Body of pancreas (tissue), 4 donors: ENCODE measurements at regions not wholly inside any gene's neighbourhood (a gene's known extent, or its start where the extent isn't known, plus 50 kb on each side); places are given as distances from the start of the nearest gene placed in this dataset.

ENCODE experiments used
- ATAC-seq: fragments of 150-250 bp; one replicate; pipeline ENCODE4 v1.9.1; 2016
- DNase-seq, 4 donors: peaks; one replicate each; pipeline ENCODE4 v3.0.0-alpha.2; 2019
- H3K27ac ChIP-seq, 4 donors: fragments of 200-600 bp; sonication (generic); 1 replicate in 3 of 4; 2 replicates in 1 of 4; pipeline versions ENCODE4 v1.5.1 to v1.6.1; 2016 to 2019; ENCODE audit warnings: mild to moderate bottlenecking in 1 of 4, mixed read lengths in 1 of 4, moderate library complexity in 1 of 4
- H3K27me3 ChIP-seq, 2 donors: fragments of 200-600 bp; sonication (generic); one replicate each; pipeline ENCODE4 v1.6.0; 2016; ENCODE audit warnings: mild to moderate bottlenecking in 1 of 2
- H3K36me3 ChIP-seq, 2 donors: fragments of 200-600 bp; sonication (generic); replicated peaks in 1 of 2; 2 replicates each; pipeline ENCODE4 v1.5.1; 2016; ENCODE audit warnings: low read depth in 2 of 2; ENCODE audit not compliant: insufficient read depth in 1 of 2
- H3K4me1 ChIP-seq: fragments of 200-600 bp; sonication (generic); one replicate; pipeline ENCODE4 v1.6.0; 2016
- H3K4me3 ChIP-seq, 2 donors: fragments of 200-600 bp; sonication (generic); 1 replicate in 1 of 2; 2 replicates in 1 of 2; pipeline ENCODE4 v1.5.1; 2016 to 2019
- H3K9me3 ChIP-seq, 3 donors: fragments of 200-600 bp; sonication (generic); 1 replicate in 2 of 3; 2 replicates in 1 of 3; pipeline ENCODE4 v1.5.1; 2016
- CTCF ChIP-seq, 7 experiments: fragments of 450-650 bp in 4 of 7; fragments of 200-600 bp in 3 of 7; sonication (generic) in 3 of 7; IDR thresholded peaks; one replicate each; pipeline ENCODE4 v1.5.1; 2016 to 2019; ENCODE audit warnings: antibody characterized with exemption in 7 of 7
- POLR2A ChIP-seq, 3 donors: fragments of 450-650 bp; IDR thresholded peaks; one replicate each; pipeline ENCODE4 v1.6.1; 2016; ENCODE audit warnings: antibody characterized with exemption in 3 of 3, mild to moderate bottlenecking in 2 of 3
- WGBS, 2 donors: methylation state at CpG; one replicate each; pipeline ENCODE4 v1.1.5; 2017; 5-methylcytosine and 5-hydroxymethylcytosine counted together
- intact Hi-C: fragments of 100-400 bp; cut with DNase I; formaldehyde crosslinking; loops from one replicate; pipeline ENCODE4 v1.15.1; 2023

- intact Hi-C loops: no loop called here
- no peaks in the 10 kb centered on the region for H3K36me3 ChIP-seq
- H3K27ac ChIP-seq: no peak overlapping the region
- no peak overlapping the region for H3K4me3 ChIP-seq
- 49 to 58% methylated on average over 7 to 9 of the region's 9 CpGs for WGBS, 2 donors
- no peaks in the 10 kb centered on the region for H3K4me1 ChIP-seq
- DNase-seq (no peak), ATAC-seq (no peak)
- no peaks in the 10 kb centered on the region for H3K9me3 ChIP-seq
- TF ChIP-seq CTCF (IDR thresholded peaks at IDR 0.05) (no peak), POLR2A (IDR thresholded peaks at IDR 0.05) (no peak)
- H3K27me3 ChIP-seq: no peaks in the 10 kb centered on the region
These were observed 372.8 kb upstream of the CELF2 start for GRCh38 chr10:10644676-10645385.

DNA sequence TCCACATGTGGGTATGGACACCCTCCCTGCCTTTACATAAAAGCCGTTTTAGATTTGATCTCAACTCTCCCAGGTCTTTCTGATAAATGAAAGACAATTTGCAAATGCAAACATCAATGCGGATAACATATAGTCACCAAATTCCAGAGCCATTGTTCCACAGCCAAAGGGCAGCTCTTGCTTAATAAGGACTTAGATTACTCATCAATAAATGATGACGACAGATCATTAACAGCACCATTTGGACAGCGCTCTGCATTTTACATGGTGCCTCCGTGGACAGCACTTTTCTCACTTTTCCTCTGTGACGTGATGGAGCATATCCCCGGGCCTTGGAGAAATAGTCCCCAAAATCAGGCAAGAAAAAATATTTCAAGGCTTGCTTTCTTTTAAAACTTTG, 370.3 kb upstream of the CELF2 start:
- WGBS, 2 donors: 52 to 62% methylated on average over 7 of the region's 7 CpGs
- no peak overlapping the region for H3K27ac ChIP-seq
- no peak overlapping the region for H3K4me3 ChIP-seq
- H3K36me3 ChIP-seq: no peaks in the 10 kb centered on the region
- ATAC-seq (no peak), DNase-seq (no peak)
- no peaks in the 10 kb centered on the region for H3K4me1 ChIP-seq
- H3K27me3 ChIP-seq: no peaks in the 10 kb centered on the region
- H3K9me3 ChIP-seq: no peaks in the 10 kb centered on the region
- TF ChIP-seq POLR2A (IDR thresholded peaks at IDR 0.05) (no peak), CTCF (IDR thresholded peaks at IDR 0.05) (no peak)
- intact Hi-C loops: no loop called here

GRCh38 chr10:10657139-10657760, 360.4 kb upstream of the CELF2 start:
- DNase-seq (no peak), ATAC-seq (no peak)
- TF ChIP-seq CTCF (IDR thresholded peaks at IDR 0.05): no peak
- TF ChIP-seq POLR2A (IDR thresholded peaks at IDR 0.05): no peak
- Histone ChIP-seq H3K27me3 (no peaks in the 10 kb centered on the region), H3K4me1 (no peaks in the 10 kb centered on the region), H3K36me3 (no peaks in the 10 kb centered on the region), H3K9me3 (no peaks in the 10 kb centered on the region), H3K4me3 (no peak overlapping the region), H3K27ac (no peak overlapping the region)
- intact Hi-C loops: no loop called here
- WGBS, 2 donors: 73 to 77% methylated on average over 6 of the region's 6 CpGs

DNA sequence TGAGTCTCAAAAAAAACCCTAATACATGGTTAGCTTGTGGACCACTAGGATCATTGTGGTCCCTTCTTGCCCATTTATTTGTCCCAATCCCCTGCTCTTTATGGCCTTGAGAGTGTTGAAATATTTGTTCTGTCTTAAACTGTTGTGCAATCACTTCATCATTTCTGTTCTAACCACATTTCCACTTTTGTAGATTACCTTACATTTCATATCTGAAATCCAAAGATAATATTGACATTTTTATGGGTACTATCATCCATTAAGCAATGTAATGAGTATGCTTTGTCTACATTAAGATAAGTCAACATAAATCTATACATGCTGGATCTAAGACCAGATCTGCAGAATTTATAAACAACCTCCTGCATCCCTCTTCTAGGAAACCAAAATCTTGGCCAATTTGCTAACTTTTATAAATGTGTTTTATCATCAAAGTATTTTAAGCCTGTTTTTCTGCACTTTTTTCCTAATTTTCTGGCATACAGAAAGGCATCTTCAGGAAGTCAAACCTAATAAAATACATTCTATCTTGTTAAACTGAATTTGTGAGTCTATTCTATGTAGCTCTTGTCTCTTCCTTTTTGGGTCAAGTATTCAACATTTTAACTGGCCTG, 359.4 kb upstream of the CELF2 start:
- H3K9me3 ChIP-seq: no peaks in the 10 kb centered on the region
- TF ChIP-seq POLR2A (IDR thresholded peaks at IDR 0.05): no peak
- H3K27ac ChIP-seq: no peak overlapping the region
- H3K4me1 ChIP-seq: no peaks in the 10 kb centered on the region
- H3K36me3 ChIP-seq: no peaks in the 10 kb centered on the region
- ATAC-seq: no peak
- no peak for DNase-seq
- H3K4me3 ChIP-seq: no peak overlapping the region
- intact Hi-C loops: no loop called here
- no peaks in the 10 kb centered on the region for H3K27me3 ChIP-seq

DNA sequence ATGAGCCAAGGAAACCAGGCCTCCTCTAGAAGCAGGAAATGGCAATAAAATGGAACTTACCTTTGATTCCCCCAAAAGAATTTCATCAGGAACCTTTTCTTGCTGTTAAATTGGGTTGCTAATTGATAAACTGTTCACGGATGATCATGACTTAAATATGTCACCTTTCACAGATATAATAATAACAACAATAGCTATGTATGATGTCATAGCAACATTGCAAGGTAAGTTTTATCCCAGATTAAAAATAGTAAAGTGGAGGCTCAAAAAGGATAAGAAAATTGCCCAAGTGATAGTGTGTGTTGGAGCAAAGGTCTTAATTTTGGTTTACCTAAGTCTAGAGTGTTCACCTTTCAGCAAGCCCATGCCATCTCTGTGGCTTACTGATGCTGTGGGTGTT, 357.6 kb upstream of the CELF2 start:
- TF ChIP-seq CTCF (IDR thresholded peaks at IDR 0.05) (no peak), POLR2A (IDR thresholded peaks at IDR 0.05) (no peak)
- ATAC-seq (no peak), DNase-seq (no peak)
- Histone ChIP-seq H3K4me3 (no peak overlapping the region), H3K36me3 (no peaks in the 10 kb centered on the region), H3K9me3 (no peaks in the 10 kb centered on the region), H3K27me3 (no peaks in the 10 kb centered on the region), H3K4me1 (no peaks in the 10 kb centered on the region), H3K27ac (no peak overlapping the region)
- intact Hi-C loops: no loop called here
- 96 to 97% methylated on average over 1 of the region's 1 CpG for WGBS, 2 donors
